Mesothelial cell of epicardium (in vitro differentiated cells): ENCODE measurements at regions not wholly inside any gene's neighbourhood (a gene's known extent, or its start where the extent isn't known, plus 50 kb on each side); places are given as distances from the start of the nearest gene placed in this dataset.
A peak's percentile ranks its signal among the peaks of the same experiment; 100 is the strongest.

Source experiments
- DNase-seq, 2 experiments: peaks; one replicate each; pipeline ENCODE4 v3.0.0; 2021; ENCODE audit warnings: low spot score in 2 of 2; ENCODE audit not compliant: unreplicated experiment in 2 of 2
- H3K27ac Mint-ChIP-seq: 2 replicates; pipeline ENCODE4 v1.8.0; 2021; ENCODE audit warnings: mixed read lengths
- H3K27me3 Mint-ChIP-seq: 2 replicates; pipeline ENCODE4 v1.8.0; 2021; ENCODE audit warnings: low read depth, mixed read lengths
- H3K36me3 Mint-ChIP-seq: 2 replicates; pipeline ENCODE4 v1.8.0; 2021; ENCODE audit warnings: mixed read lengths
- H3K4me1 Mint-ChIP-seq: 2 replicates; pipeline ENCODE4 v1.8.0; 2021; ENCODE audit warnings: mixed read lengths
- H3K4me3 Mint-ChIP-seq: 2 replicates; pipeline ENCODE4 v1.8.0; 2021; ENCODE audit warnings: mild to moderate bottlenecking, moderate library complexity, mixed read lengths
- H3K9me3 Mint-ChIP-seq: 2 replicates; pipeline ENCODE4 v1.8.0; 2021; ENCODE audit warnings: mixed read lengths
- TF ChIP-seq, protein P1 (sequence below): fragments of 200-600 bp; sonication (generic); IDR thresholded peaks from one replicate; pipeline ENCODE4 v1.5.0; 2021; ENCODE audit warnings: antibody characterized with exemption; ENCODE audit not compliant: unreplicated experiment

DNA sequence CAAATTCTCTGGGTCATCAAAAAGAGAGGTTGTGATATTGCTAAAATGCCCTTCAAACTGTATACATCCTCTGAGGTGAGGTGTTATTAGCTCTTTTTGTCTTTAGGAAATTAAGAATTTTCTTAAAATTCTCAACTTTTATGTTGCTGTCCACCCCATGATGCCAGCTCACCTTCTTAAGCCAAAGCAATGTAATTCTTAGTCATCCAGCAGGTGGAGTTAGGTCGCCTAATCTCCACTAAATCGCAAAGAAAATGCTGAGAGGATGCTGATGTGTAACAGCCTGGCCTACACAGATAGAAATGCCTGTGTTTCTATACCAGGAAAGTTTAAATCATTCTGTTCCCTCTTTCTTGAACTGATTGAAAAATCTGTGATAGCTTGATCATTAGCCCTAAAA, 770.2 kb upstream of the ALCAM start:
- H3K27me3 Mint-ChIP-seq: no peaks in the 10 kb centered on the region
- DNase-seq: no peak
- no peak overlapping the region for H3K27ac Mint-ChIP-seq
- H3K9me3 Mint-ChIP-seq: no peaks in the 10 kb centered on the region
- TF ChIP-seq, protein P1, sequence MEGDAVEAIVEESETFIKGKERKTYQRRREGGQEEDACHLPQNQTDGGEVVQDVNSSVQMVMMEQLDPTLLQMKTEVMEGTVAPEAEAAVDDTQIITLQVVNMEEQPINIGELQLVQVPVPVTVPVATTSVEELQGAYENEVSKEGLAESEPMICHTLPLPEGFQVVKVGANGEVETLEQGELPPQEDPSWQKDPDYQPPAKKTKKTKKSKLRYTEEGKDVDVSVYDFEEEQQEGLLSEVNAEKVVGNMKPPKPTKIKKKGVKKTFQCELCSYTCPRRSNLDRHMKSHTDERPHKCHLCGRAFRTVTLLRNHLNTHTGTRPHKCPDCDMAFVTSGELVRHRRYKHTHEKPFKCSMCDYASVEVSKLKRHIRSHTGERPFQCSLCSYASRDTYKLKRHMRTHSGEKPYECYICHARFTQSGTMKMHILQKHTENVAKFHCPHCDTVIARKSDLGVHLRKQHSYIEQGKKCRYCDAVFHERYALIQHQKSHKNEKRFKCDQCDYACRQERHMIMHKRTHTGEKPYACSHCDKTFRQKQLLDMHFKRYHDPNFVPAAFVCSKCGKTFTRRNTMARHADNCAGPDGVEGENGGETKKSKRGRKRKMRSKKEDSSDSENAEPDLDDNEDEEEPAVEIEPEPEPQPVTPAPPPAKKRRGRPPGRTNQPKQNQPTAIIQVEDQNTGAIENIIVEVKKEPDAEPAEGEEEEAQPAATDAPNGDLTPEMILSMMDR: peak; percentile 54
- H3K4me1 Mint-ChIP-seq: peaks cover 23% of the 10 kb centered on the region
- H3K36me3 Mint-ChIP-seq: no peaks in the 10 kb centered on the region
- no peak overlapping the region for H3K4me3 Mint-ChIP-seq

DNA sequence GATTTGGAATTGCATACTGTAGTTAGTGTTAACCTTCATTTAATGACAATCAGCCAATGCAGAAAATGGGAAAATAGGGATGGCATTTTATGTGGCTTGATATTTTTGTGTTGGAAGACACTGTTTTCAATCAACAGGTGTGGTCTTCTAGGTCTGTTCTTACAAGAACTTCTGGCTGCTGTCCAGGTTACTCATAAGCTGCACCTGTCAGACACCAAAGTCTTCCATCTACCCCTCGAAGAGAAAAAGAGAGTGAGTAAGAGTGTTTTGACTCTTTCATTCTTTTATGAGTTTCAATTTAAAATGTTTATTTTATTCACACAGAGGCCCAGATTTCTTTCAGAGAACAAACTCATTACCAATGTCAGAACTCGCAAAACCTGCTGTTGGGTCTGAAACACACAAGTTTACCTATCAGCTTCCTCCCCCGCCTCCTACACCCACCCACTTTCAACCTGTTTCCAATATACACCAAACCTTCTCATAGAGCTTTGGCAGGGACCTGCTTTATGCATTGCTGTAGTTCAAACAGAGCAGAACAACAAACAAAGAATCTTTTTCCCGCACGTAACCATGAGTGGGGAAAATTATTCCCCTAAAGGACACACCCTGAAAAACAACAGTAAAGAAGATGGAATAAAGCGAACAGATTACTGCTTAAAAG, 767.7 kb upstream of the ALCAM start:
- H3K36me3 Mint-ChIP-seq: no peaks in the 10 kb centered on the region
- no peaks in the 10 kb centered on the region for H3K9me3 Mint-ChIP-seq
- H3K4me3 Mint-ChIP-seq: no peak overlapping the region
- H3K27ac Mint-ChIP-seq: peak overlapping the region; percentile 8
- TF ChIP-seq, protein P1: no peak
- H3K4me1 Mint-ChIP-seq: peaks cover 23% of the 10 kb centered on the region
- DNase-seq: no peak
- H3K27me3 Mint-ChIP-seq: no peaks in the 10 kb centered on the region

DNA sequence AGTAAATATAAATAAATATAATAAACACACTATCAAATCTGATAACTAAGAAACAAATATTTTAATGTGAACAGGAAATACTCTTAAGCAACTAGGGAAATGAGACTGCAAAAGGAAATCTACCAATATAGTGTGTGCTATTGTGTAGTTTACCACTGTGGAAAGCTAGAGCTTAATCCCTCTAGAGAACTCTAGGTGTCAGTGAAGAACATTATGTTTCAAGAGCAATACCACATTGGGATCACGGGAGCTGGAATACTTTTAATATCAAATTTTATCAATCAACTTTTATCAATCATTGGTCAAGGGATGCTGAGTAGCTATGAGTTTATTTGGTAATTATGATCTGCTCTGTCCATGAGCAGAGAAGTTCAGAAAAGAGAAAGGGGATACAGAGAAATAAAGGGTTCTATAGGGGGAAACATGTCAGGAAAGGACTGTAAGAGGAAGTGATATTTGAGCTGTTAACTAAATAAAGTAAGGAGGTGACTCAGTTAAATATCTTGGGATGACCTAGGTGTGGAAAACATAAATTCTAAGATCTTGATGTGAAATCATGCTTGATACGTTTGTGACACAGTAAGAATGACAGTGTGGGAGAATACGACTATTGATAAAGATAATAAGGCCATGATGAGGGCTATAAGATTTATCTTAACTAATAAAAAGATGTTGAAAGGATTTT, 762.2 kb upstream of the ALCAM start:
- Mint-ChIP-seq H3K9me3 (peaks cover 20% of the 10 kb centered on the region), H3K27ac (no peak overlapping the region), H3K27me3 (no peaks in the 10 kb centered on the region), H3K4me1 (peaks cover 16% of the 10 kb centered on the region), H3K36me3 (no peaks in the 10 kb centered on the region), H3K4me3 (no peak overlapping the region)
- TF ChIP-seq, protein P1: no peak
- DNase-seq: no peak

DNA sequence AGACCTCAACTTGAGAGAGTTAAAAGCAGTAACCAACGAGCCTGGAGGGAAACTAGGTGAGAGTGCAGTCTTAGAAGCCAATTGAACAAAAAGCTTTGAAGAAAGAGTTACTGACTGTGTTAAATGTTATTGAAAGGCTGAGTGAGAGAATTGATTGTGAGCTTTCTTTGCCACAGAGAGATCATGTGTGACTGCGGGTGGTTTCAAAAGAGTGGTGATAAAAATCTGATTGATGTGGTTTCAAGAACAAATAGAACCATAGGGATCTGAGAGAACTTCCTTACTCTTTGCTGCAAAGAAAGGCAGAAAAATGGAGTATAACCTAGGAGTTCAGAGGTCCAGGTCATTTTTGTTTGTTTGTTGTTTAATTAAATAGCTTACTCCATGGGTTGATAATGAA, 759.9 kb upstream of the ALCAM start:
- H3K4me1 Mint-ChIP-seq: peaks cover 6% of the 10 kb centered on the region
- H3K9me3 Mint-ChIP-seq: peaks cover 28% of the 10 kb centered on the region
- H3K36me3 Mint-ChIP-seq: no peaks in the 10 kb centered on the region
- TF ChIP-seq, protein P1: no peak
- no peak overlapping the region for H3K27ac Mint-ChIP-seq
- no peaks in the 10 kb centered on the region for H3K27me3 Mint-ChIP-seq
- no peak for DNase-seq
- H3K4me3 Mint-ChIP-seq: no peak overlapping the region

DNA sequence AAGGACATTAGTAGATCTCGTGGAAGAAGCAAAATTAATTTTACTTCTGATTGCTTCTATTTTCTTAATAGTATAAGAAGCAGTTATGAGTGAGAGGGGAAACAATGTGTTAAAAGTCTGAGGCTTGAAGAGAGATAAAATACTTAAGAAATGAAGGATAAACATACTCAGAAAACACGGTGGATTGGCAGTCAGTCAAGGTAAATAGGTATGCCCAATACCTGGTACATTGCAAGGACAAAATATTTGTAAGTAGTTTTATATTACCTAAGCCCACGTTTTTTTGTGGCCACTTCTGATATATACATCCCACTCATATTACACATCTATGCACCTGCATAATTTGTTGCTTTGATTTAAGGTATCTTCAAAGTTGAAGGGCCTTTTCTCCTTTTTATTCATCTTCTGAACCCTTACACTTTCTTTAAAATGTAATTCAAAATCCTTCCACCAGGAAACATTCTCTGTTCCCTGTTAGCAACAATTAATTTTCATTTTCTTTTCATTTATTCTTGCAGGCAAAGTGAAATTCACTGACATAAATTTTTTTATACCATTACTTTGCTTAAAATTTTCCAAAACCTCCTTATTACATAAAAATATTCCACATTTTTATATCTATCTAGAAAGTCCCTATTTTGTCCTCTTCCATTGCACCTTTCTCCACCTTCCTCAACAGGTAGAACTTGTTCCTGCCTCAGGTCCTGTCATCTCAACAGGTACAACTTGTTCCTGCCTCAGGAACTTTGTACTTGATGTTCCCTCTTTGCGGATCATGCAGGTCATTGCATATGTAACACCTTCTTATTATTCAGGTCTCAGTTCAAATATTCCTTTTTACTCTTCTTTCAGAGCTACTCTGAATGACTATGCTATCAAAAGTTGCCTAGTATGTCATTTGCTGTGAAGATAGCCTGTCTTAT, 755.7 kb upstream of the ALCAM start:
- Mint-ChIP-seq H3K27me3 (no peaks in the 10 kb centered on the region), H3K4me1 (peaks cover 6% of the 10 kb centered on the region), H3K9me3 (peaks cover 32% of the 10 kb centered on the region), H3K4me3 (no peak overlapping the region), H3K36me3 (no peaks in the 10 kb centered on the region), H3K27ac (no peak overlapping the region)
- TF ChIP-seq, protein P1: peak; percentile 76
- no peak for DNase-seq
